HG03342 (cell line): ENCODE measurements at regions not wholly inside any gene's neighbourhood (a gene's known extent, or its start where the extent isn't known, plus 50 kb on each side); places are given as distances from the start of the nearest gene placed in this dataset.

Experiments used
- ATAC-seq: cut with Tn5 transposase; IDR thresholded peaks from one replicate; pipeline ENCODE4 v1.9.1; 2021; ENCODE audit warnings: mild to moderate bottlenecking, moderate library complexity; ENCODE audit not compliant: unreplicated experiment

DNA sequence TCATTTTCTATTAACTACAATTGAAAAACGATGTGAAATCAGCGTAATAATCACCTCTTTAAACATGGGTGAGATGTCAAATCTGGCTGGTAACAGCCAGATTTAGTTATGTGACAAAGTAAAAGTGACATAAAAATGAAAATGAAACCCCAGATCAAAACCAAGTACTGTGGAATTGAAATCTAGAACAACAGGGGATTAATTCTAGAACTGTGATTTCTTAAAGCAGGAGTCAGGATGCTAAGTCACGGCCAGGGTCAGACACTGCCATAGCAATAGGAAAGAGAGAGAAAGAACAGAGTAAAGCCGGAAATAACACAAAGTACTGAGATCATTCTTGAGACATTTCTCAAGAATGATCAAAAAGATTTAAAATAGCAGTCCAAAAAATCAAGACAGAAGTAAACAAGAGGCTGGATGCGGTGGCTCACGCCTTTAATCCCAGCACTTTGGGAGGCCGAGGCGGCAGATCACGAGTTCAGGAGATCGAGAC is 1183.7 kb upstream of the NXPH2 start:
- no peak for ATAC-seq

DNA sequence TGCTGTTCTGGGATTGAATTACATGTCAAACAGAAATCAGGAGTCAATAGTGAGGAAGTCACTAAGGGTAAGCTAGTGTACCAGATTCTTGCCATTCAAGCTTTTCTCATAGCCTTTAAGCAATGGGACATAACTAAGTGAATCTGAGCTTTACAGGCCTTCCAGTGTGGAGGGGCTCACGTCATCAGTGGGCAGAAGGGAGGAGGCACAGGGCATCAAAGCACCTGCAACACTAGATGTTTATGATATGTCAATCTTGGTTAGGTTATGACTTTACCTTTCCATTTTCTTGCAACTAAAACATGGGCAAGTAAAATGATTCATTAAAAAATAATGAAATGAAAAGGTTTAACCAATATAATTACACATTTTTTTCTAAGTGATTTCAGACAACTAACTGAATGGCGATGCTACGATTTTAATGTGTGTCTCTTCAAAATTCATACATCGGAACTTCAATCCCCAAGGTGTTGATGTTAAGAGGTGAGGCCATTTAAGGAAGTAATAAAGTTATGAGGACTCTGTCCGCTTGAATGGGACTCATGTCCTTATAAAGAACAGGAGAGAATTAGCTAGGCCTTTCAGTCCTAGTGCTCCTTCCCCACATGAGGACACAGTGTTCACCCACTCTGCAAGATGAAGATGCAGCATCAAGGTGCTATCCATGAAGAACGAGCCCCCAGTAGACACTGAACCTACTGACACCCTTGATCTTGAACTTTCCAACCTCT is 1169.2 kb upstream of the NXPH2 start:
- no peak for ATAC-seq

DNA sequence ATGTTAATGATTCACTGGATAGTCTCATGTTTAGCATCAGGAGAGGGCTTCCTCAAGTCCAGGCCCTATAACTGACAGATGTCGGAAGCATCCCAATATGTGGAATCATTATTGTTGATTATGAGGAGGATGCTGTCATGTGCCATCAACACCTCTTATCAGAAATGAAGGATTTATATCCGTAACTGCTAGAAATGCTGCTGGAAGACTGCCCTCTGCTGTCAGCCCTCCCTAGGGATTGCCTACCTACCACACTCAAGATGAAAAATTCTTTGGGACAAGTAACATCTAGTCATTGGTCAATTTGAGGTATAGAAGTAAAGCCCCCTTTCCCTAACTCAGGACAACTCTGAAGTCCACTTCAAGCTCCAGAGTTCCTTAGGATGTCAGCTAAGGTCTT is 1166.5 kb upstream of the NXPH2 start:
- no peak for ATAC-seq

DNA sequence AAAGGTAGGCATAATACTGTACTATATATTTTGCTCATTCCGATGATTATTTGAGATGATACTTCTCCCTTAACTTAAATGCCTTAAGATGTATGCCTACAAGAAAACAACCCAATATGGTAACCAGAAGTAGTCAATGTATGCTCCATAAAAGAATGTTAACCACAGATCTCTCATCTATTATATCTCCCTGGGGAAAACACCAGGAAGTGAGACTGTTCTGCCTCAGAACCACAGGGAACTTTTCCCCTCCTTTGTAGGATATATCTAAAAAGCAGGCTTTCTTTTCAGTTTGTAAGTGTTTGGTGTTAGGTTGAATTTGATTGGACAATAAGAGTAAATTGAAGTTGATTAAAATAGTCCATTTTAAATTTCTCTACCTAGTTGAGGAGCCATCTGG is 1160.5 kb upstream of the NXPH2 start:
- no peak for ATAC-seq

DNA sequence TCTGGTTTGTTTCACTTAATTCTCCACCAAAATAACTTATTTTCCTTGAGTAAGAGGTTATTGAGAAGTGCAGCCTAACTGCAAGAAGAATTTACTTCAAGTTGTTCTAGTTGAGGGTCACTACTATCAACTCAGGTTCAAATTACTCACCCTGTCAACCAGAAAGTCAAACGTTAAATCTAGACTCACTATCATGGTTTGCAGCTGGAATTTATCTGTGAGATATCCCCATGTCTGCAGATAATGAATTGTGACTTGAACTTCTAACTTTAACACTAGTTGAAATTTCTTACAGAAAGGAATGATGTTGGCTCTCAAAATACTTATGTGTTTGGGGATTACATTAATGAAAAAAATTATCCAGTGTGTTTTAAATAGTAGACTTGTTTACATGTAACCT is 1145.7 kb upstream of the NXPH2 start:
- ATAC-seq: no peak

DNA sequence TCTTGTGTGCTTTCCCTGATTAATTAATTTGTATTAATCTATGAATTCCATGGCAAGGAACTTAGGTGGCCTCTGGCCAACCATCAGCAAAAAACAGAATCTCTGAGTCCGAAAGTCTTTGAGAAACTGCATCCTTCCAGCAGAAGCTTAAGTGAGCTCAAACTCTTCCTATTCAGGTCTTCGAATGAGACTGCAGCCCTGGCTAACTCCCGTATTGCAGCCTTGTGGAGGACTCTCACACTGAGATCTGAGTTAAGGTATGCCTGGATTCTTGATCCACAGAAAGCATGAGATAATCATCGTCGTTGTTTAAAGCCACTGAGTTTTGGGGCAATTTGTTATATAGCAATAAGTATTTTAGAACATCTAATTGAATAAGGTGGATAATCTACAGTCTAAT is 1143.9 kb upstream of the NXPH2 start:
- ATAC-seq: no peak

DNA sequence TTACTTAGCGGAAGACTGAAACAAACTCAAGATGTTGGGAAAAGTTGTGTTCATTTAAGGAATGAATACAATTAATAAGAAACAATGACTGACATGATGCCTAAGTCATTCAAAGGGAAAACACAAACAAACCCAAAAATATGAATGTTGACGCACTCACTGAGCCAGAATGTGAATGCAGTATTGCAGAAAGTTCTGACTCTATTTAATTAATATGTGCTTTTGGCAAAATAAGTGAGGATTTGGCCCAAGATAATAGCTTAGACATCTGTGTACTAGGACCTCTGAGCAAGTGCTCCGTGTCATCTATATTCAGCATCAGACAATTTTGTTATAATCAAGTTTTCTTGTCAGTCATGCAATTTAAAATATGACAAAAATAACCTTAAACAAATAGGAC is 1138.8 kb upstream of the NXPH2 start:
- ATAC-seq: no peak

DNA sequence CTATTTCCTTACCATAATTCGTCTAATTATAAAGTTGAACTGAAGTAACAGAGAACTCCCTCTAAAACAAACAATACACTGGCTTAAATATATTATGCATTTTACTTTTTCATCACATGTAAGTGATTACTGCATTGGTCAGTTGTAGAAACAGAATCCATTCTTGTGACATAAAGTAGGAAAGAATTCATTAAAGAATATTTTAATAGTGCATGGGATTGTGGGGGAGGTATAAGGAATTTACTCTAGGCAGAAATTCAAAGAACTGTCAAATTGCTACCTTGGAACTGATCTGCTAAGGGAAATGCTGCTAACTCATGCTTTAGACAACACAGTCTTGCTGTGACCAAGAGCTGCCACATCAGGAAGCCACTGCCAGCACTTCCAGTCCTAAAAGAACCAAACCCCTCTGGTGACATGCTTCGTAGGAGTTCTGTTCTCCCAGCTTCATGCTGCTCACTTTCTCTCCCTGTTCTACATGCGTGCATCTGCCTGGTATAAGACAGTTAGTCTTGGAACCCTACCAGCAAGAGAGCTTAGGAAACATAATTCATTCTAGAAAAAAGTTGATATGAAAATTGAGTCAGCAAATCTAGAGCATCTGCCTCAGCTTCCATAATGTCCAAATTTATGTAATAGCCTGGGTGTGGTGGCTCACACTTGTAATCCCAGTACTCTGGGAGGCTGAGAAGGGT is 1137.6 kb upstream of the NXPH2 start:
- no peak for ATAC-seq

DNA sequence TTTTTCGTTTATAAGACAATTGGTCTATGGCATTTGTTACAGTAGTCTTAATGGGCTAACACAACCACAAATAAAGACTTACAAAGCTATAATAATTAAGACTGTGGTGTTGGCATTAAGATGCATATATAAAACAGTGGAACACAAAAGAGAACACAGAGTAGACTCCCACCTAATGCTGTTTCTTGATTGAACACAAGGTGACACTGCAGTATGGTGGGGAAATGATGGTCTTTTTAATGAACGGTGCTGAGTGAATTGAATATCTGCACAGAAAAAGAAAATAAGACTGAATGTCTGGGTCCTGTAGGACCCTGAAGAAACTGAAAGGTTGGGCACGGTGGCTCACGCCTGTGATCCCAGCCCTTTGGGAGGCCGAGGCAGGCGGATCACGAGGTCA is 1136.6 kb upstream of the NXPH2 start:
- no peak for ATAC-seq

DNA sequence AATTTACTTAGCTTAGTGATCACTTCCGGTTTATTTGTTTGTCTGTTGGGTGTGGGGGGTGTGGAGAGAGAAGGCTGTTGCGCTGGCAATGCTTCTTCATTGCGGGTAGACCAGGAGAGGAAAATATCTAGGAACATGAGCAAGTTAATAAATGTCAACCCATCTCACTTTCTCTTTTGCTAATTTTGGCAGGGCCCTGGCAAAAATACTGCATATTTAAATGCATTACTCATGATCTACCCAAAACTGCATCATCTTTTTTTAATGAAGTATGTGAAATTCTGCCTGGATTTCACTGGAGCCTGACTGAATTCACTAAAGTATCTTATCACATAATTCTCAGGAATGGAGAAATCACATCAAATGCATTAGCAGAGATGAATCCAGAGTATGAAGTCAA is 1131.0 kb upstream of the NXPH2 start:
- no peak for ATAC-seq

DNA sequence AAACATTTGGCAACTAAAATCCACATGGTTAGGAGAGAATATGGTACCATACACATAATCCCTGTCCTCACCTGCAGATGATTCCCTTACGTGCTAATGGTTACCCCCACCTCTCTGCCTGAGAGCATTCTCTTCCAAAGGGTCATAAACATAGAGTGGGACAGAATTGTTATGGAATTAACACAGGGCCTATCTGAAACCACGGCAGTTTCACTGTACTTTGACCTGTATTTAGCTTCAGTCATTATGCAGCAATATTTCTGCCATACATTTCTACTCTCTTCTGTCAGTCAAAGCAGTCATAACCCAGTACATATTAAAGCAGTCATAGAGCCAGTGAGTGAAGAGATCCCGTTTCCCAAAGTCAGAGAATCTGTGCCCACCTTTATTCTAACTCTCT is 1128.9 kb upstream of the NXPH2 start:
- no peak for ATAC-seq

DNA sequence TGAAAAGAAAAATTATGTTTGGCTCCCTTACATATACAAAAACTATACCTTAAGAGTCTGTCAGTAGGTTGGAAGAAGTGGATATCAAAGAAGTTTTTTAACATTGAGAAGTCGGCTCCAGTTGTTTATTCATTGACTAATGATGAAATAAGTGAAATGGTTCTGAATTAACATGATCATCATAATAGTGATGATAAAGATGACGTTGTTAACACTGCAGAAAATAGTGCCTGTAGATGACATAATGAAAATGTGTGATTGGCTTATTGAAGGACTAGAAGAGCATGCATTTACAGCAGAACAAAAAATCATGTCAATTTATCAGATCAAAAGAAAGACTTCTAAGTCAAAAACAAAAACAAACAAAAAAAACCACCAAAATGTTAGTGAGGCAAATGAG is 1125.4 kb upstream of the NXPH2 start:
- no peak for ATAC-seq

DNA sequence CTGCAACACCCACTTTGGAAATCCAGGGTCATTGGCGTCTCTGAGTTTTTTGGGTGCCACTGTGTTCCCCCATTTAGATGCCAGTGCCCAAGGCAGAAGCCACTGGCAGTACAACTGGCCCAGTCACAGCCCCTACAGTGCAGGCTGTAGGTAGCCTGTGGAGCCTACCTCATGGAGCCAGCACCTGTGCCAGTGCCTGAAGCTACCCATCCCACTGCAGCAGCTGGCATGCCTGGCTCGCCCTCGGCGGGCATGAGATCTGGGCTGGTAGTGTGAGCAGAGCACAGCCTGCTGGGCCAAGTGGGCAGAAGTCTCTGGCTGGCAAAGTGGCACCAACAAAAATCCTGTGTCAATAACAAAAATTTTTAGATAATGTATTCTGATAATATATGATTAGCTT is 1111.4 kb upstream of the NXPH2 start:
- ATAC-seq: no peak

DNA sequence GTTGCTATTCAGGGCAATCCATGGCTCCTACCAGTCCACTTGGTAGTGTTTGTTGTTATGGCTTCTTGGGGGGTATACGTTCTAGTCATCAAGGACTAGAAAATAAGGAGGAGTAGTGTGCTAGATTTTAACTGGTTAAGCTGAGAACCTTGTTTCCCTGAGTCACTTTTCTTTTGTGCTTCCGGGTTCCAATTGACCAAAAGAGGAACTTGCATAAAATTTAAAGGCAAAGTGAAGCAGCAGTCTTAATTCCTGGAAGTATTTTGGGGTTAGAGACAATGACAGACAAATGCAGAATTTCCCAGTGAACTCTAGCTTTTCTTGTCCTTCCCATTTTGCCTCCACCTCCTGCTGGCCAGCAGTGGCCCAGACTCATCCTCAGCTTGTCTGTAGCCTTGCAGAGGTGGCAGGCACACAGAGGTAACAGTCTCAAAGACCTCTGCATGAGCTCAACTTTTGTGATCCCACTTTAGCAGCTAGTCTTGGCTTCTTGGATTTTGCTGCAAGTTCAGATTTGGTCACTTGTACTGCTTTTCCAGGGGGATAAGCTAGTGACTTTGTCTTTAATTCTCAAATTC is 1105.8 kb upstream of the NXPH2 start:
- ATAC-seq: no peak

DNA sequence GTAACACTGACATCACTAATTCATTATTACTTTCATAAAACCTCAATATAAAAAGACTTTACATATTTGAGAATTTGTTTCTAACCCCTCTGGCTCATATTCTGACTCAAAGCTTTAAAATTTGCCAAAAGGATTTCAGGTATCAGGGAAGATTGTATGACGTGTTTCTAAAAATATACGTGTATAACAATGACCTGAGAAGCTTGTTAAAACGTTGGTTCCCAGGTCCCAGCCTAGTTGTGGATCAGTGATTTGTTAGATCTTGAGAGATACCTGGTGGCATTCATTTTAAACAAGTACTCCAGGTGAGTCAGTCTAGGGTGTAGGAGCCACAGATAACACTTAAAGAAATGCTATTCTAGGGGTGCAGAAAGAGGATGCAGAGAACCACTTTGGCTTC is 1096.8 kb upstream of the NXPH2 start:
- ATAC-seq: no peak

DNA sequence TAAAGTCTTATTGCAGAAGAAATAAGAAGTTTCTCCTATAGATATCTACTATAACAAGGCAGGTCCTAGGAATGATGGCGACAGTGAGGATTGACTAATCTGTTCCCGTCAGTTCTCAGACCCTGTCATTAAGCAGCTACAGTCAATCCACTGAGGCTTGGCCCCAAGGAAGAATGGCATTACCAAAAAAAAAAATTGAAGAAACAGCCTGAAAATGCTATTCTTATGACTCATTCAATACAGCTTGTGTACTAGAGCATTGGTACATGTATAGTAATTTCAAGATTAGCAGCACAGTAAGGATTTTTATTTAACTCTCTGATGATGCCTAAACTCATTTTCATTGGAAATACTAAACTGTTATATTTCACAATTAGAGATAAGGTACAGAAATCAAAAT is 1096.1 kb upstream of the NXPH2 start:
- ATAC-seq: no peak

DNA sequence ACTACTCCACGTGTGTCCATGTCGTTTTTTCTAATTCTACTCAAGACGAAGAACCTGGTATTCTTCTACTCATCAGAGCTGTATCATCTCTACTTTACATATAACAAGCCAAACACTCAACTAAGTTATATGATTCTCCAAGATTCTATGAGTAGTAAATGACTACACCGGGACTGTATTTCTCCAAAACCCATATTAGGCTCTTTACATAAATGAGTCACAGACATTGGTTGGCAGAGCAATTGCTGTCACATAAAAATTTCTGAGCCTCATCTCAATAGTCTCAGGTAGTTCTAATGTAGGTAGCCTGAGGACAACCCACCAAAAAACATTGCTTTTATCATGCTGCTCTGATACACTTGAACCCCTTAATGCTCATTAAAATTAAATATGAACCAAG is 1092.3 kb upstream of the NXPH2 start:
- no peak for ATAC-seq

DNA sequence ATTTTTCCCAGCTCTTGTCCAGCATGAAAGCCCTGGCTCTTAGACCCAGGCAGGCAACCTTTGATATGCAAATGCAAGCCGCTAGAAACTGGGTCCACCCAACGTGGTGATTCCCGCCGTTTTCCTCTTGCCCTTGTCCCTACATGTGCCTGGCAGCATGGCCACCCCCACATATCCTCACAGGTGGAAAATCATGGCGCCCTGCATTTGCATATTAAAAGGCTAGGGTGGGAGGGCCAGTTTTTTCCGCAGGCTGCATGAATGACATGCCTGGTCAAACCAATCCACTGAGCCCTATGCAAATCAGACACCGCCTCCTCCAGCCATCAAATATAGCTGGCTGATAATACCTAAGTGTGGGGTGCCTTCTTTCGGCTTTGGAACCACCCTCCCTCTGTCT is 1091.8 kb upstream of the NXPH2 start:
- ATAC-seq: no peak

DNA sequence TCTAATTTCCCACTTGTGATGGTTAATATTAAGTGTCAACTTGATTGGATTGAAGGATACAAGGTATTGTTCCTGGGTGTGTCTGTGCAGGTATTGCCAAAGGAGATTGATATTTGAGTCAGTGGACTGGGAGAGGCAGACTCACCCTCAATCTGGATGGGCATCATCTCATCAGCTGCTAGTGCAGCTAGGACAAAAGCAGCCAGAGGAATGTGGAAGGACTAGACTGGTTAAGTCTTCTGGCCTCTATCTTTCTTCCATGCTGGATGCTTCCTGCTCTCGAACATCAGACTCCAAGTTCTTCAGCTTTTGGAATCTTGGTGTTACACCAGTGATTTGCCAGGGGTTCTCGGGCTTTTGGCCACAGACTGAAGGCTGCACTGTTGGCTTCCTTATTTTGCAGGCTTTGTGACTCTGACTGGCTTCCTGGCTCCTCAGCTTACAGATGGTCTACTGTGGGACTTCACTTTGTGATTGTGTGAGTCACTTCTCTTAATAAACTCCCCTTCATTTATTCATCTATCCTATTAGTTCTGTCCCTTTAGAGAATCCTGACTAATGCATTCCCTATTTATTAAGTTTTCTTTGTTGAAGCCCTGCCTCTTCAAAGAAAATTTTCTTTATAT is 1087.5 kb upstream of the NXPH2 start:
- ATAC-seq: no peak

DNA sequence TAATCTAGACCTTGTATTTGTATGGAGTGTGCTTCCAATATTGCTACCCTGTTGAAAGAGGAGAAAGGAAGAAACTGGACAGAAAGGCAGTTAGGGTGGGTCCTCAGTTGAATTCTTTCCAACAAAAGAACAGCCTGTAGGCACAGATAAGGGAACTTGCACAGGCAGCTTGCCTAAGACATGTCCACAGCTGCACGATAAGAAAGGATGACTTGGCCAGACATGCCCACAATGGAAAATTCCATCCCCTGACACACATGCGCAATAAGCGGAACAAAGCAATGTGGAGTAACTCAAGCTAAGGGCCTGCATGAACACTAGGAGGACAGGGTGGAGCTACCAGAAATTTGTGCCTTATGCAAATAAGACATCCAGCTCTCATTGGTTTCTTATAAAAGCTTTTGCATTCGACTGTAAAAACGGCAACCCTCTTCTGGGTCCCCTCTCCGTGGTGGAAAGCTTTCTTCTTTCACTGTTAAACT is 1084.7 kb upstream of the NXPH2 start:
- no peak for ATAC-seq

DNA sequence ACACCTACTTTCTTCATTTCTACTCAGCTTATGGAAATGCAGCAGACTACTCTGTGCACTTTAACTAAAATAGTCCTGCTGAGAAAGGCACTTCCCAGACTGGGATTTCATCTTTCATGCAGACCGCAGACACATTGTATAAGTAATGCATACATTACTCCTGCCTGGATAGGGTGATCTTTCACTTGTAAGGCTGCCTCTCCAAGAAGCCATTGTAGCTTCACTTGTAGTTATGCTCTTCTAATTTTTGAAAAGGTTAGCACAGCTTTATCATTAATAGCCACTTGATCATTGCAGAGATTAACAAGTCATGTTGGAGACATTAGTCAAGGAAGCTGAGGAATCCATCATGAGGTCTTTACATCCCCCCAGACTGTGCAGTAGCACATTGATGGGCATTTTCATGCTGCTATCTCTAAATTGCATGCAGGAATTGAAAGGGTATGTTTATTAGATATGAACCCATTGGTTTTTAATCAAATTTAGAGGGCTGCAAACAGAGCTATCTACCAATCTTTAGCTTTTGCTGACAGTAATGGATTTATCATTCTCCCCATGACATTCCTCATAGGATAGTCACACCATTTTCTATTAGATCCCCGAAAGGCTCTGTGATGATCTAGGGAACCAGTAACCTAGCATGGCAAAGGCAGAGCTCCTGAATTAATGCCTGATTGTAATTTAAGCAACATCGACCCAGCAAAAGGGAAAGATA is 1074.7 kb upstream of the NXPH2 start:
- no peak for ATAC-seq
